Activated T-helper 2 cell treated with anti-CD3 and anti-CD28 coated beads, Interferon-gamma antibody, Interleukin-2, Interleukin-4, amounts not matched to agents 10 μg/mL and 5 μg/mL and 100 μg/mL, durations not matched to agents 14 hours and 24 hours and 36 hours (primary cell): ENCODE measurements at regions not wholly inside any gene's neighbourhood (a gene's known extent, or its start where the extent isn't known, plus 50 kb on each side); places are given as distances from the start of the nearest gene placed in this dataset.

Experiments used
- DNase-seq: peaks from one replicate; pipeline ENCODE4 v3.0.0; 2021; ENCODE audit warnings: low spot score
- H3K27ac Mint-ChIP-seq: one replicate; pipeline ENCODE4 v1.8.0; 2021; ENCODE audit warnings: mixed read lengths
- H3K27me3 Mint-ChIP-seq: one replicate; pipeline ENCODE4 v1.8.0; 2021; ENCODE audit warnings: low read depth, mixed read lengths
- H3K36me3 Mint-ChIP-seq: one replicate; pipeline ENCODE4 v1.8.0; 2021; ENCODE audit warnings: low read depth, mixed read lengths
- H3K4me1 Mint-ChIP-seq: one replicate; pipeline ENCODE4 v1.8.0; 2021; ENCODE audit warnings: low read depth, mixed read lengths
- H3K4me3 Mint-ChIP-seq: one replicate; pipeline ENCODE4 v1.8.0; 2021; ENCODE audit warnings: low read depth, mild to moderate bottlenecking, moderate library complexity, mixed read lengths
- H3K9me3 Mint-ChIP-seq: one replicate; pipeline ENCODE4 v1.8.0; 2021; ENCODE audit warnings: mixed read lengths
- intact Hi-C: fragments of 100-400 bp; cut with micrococcal nuclease; formaldehyde crosslinking; loops from one replicate; pipeline ENCODE4 v1.15.1; 2023

DNA sequence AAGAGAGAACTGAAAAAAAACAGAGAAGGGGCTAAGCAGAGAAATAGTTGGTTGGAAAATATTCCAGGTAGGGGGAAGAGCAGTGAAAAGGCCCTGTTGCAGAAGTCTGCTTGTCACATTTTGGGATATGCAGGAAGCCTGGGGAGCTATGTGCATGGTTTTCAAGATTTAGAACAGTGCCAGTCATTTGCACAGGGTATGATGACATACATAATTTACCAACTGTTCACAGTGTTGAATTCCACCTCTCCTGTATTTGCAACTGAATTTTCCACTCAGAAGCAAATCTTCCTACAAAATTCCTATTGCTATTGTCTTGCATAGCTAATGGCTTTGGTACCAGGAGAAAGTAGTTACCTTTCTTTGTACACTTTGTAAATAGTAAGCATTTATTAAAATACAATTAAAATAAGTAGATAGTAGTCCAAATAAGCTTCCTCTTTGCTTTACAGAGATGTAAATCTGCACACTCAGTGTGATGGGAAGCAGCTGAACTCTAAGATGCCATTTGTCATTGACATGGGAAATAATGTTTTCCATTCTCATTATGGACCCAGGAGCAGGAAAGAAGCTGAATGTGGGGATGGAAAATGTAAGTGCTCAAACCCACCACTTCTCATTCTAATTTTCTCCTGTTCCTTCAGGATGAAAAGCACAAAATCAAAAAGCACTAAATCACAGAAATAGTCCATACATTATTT lies 177.4 kb downstream of the BTG1 start:
- no peaks in the 10 kb centered on the region for H3K4me1 Mint-ChIP-seq
- peaks cover 15% of the 10 kb centered on the region for H3K9me3 Mint-ChIP-seq
- intact Hi-C loops: no loop called here
- no peak for DNase-seq
- no peak overlapping the region for H3K4me3 Mint-ChIP-seq
- H3K27ac Mint-ChIP-seq: no peak overlapping the region
- H3K36me3 Mint-ChIP-seq: no peaks in the 10 kb centered on the region
- H3K27me3 Mint-ChIP-seq: no peaks in the 10 kb centered on the region

DNA sequence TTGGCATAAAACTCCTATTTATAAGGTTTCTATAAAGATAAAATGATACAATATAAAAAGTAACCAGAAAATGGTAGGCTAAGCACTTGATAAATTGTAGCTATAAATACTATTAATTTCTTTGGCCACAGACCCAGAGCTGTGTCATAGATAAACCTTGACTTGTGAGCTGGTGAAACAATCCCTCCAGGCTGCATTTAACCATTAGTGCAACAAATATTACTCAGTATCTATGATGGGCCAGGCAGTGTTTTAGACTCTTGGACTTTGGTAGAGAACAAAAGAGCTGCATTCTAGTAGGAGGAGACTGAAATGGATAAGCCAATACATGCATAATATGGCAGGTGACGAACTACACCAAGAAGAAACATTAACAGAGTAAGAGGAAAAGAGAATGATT lies 178.1 kb downstream of the BTG1 start:
- H3K27ac Mint-ChIP-seq: no peak overlapping the region
- peaks cover 15% of the 10 kb centered on the region for H3K9me3 Mint-ChIP-seq
- H3K36me3 Mint-ChIP-seq: no peaks in the 10 kb centered on the region
- no peaks in the 10 kb centered on the region for H3K4me1 Mint-ChIP-seq
- no peak overlapping the region for H3K4me3 Mint-ChIP-seq
- DNase-seq: no peak
- intact Hi-C loops: no loop called here
- H3K27me3 Mint-ChIP-seq: no peaks in the 10 kb centered on the region

GRCh38 chr12:91965781-91966180 lies 179.9 kb downstream of the BTG1 start:
- H3K27ac Mint-ChIP-seq: no peak overlapping the region
- H3K4me3 Mint-ChIP-seq: no peak overlapping the region
- no peaks in the 10 kb centered on the region for H3K4me1 Mint-ChIP-seq
- intact Hi-C loops: no loop called here
- H3K36me3 Mint-ChIP-seq: peaks cover 5% of the 10 kb centered on the region
- DNase-seq: no peak
- H3K9me3 Mint-ChIP-seq: peaks cover 8% of the 10 kb centered on the region
- no peaks in the 10 kb centered on the region for H3K27me3 Mint-ChIP-seq

- no peak overlapping the region for H3K4me3 Mint-ChIP-seq
- H3K27me3 Mint-ChIP-seq: no peaks in the 10 kb centered on the region
- intact Hi-C loops: no loop called here
Measured at GRCh38 chr12:91964501-91964900, 181.1 kb downstream of the BTG1 start.

GRCh38 chr12:91959220-91959619 lies 186.4 kb downstream of the BTG1 start:
- Mint-ChIP-seq H3K9me3 (peaks cover 5% of the 10 kb centered on the region), H3K27me3 (no peaks in the 10 kb centered on the region), H3K4me1 (peaks cover 4% of the 10 kb centered on the region), H3K27ac (no peak overlapping the region), H3K36me3 (peaks cover 10% of the 10 kb centered on the region), H3K4me3 (no peak overlapping the region)
- intact Hi-C loops: no loop called here
- no peak for DNase-seq

More at GRCh38 chr12:91964501-91964900, 181.1 kb downstream of the BTG1 start:
- Mint-ChIP-seq H3K4me1 (no peaks in the 10 kb centered on the region), H3K9me3 (peaks cover 3% of the 10 kb centered on the region), H3K27ac (no peak overlapping the region), H3K36me3 (peaks cover 7% of the 10 kb centered on the region)
- no peak for DNase-seq

DNA sequence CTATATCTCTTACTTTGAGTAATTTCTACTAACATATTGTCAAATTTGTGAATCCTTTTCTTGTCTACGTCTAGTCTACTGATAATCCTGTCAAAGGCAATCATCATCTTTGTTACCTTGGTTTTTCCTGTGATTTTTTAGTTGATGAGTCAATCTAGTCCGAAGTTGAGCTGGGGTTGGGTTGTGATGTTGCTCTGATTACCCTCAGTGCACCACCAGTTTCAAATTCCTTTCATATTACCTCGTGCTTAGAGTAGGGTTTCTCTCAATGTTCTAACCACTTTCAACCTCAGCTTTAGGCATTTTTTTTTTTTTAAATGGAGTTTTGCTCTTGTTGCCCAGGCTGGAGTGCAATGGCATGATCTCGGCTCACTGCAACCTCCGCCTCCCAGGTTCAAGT lies 186.8 kb downstream of the BTG1 start:
- peaks cover 4% of the 10 kb centered on the region for H3K4me1 Mint-ChIP-seq
- DNase-seq: no peak
- H3K27me3 Mint-ChIP-seq: no peaks in the 10 kb centered on the region
- peaks cover 5% of the 10 kb centered on the region for H3K9me3 Mint-ChIP-seq
- intact Hi-C loops: no loop called here
- no peak overlapping the region for H3K27ac Mint-ChIP-seq
- H3K36me3 Mint-ChIP-seq: peaks cover 10% of the 10 kb centered on the region
- no peak overlapping the region for H3K4me3 Mint-ChIP-seq

DNA sequence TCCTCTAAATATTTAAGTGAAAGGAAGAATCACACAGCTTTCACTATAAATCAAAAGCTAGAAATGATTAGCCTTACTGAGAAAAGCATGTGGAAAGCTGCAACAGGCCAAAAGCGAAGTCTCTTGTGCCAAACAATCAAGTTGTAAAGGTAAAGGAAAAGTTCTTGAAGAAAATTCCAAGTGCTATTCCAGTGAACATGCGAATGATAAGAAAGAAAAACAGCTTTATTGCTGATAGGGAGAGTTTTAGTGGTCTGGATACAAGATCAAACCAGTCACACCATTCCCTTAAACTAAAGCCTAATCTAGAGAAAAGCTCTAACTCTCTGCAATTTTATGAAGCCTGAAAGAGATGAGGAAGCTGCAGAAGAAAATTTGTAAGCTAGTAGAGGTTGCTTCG lies 190.9 kb downstream of the BTG1 start:
- no peaks in the 10 kb centered on the region for H3K27me3 Mint-ChIP-seq
- no peak overlapping the region for H3K27ac Mint-ChIP-seq
- intact Hi-C loops: no loop called here
- peaks cover 4% of the 10 kb centered on the region for H3K4me1 Mint-ChIP-seq
- H3K36me3 Mint-ChIP-seq: peaks cover 3% of the 10 kb centered on the region
- H3K4me3 Mint-ChIP-seq: no peak overlapping the region
- no peak for DNase-seq
- peaks cover 5% of the 10 kb centered on the region for H3K9me3 Mint-ChIP-seq

DNA sequence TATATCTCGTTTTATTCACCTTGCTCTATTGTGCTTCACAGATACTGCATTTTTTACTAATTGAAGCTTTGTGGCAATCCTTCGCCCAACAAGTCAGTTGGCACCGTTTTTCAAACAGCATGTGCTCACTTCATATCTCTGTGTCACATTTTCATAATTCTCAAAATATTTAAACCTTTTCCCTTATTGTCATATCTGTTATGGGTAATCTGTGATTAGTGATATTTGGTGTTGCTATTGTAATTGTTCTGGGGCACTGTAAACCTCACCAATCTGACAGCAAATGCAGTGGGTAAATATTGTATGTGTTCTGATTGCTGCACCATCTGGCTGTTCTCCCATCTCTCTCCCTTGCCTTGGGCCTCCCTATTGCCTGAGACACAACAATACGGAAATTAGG lies 191.3 kb downstream of the BTG1 start:
- Mint-ChIP-seq H3K4me3 (no peak overlapping the region), H3K27ac (no peak overlapping the region), H3K27me3 (no peaks in the 10 kb centered on the region), H3K4me1 (peaks cover 4% of the 10 kb centered on the region), H3K9me3 (peaks cover 5% of the 10 kb centered on the region), H3K36me3 (peaks cover 3% of the 10 kb centered on the region)
- intact Hi-C loops: no loop called here
- DNase-seq: no peak

- peaks cover 3% of the 10 kb centered on the region for H3K36me3 Mint-ChIP-seq
- H3K27ac Mint-ChIP-seq: no peak overlapping the region
- intact Hi-C loops: no loop called here
- H3K4me3 Mint-ChIP-seq: no peak overlapping the region
- peaks cover 6% of the 10 kb centered on the region for H3K4me1 Mint-ChIP-seq
- H3K9me3 Mint-ChIP-seq: peaks cover 1% of the 10 kb centered on the region
- no peak for DNase-seq
- H3K27me3 Mint-ChIP-seq: no peaks in the 10 kb centered on the region
Measured at GRCh38 chr12:91952916-91953315, 192.7 kb downstream of the BTG1 start.

GRCh38 chr12:91951571-91951970 lies 194.1 kb downstream of the BTG1 start:
- Mint-ChIP-seq H3K36me3 (peaks cover 5% of the 10 kb centered on the region), H3K4me3 (no peak overlapping the region), H3K27ac (no peak overlapping the region), H3K9me3 (peaks cover 5% of the 10 kb centered on the region), H3K4me1 (peaks cover 11% of the 10 kb centered on the region), H3K27me3 (no peaks in the 10 kb centered on the region)
- no peak for DNase-seq
- intact Hi-C loops: no loop called here

DNA sequence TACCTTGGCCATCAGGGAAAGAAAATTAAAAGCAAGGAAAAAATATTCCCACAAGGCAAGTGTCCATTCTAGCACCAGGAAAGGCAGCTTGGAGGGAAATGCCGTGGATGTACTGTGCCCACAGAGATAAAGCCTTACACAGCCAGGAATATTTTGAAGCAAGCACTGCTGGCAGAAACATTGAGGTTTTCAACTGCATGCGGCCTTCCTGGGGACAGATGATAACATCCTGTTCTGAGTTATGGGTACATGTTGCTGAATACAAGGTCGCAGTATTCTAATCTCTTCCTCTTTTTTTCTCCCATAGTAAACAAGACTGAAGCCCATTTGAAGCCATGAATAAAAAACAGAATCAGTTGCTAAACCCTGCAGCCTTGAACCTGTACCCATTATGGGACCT lies 197.1 kb downstream of the BTG1 start:
- DNase-seq: no peak
- Mint-ChIP-seq H3K36me3 (peaks cover 5% of the 10 kb centered on the region), H3K27ac (no peak overlapping the region), H3K9me3 (peaks cover 5% of the 10 kb centered on the region), H3K4me1 (peaks cover 11% of the 10 kb centered on the region), H3K27me3 (no peaks in the 10 kb centered on the region), H3K4me3 (no peak overlapping the region)
- intact Hi-C loops: no loop called here

GRCh38 chr12:91947459-91947858 lies 198.2 kb downstream of the BTG1 start:
- peaks cover 11% of the 10 kb centered on the region for H3K4me1 Mint-ChIP-seq
- peaks cover 5% of the 10 kb centered on the region for H3K9me3 Mint-ChIP-seq
- DNase-seq: no peak
- no peak overlapping the region for H3K4me3 Mint-ChIP-seq
- no peak overlapping the region for H3K27ac Mint-ChIP-seq
- intact Hi-C loops: no loop called here
- peaks cover 5% of the 10 kb centered on the region for H3K36me3 Mint-ChIP-seq
- no peaks in the 10 kb centered on the region for H3K27me3 Mint-ChIP-seq

- Mint-ChIP-seq H3K4me3 (no peak overlapping the region), H3K36me3 (peaks cover 5% of the 10 kb centered on the region), H3K27ac (no peak overlapping the region), H3K9me3 (peaks cover 9% of the 10 kb centered on the region), H3K27me3 (no peaks in the 10 kb centered on the region), H3K4me1 (peaks cover 11% of the 10 kb centered on the region)
- no peak for DNase-seq
- intact Hi-C loops: no loop called here
Measured at GRCh38 chr12:91944637-91945036, 201.0 kb downstream of the BTG1 start.
